Psoas muscle (tissue), 7 donors: ENCODE measurements at regions not wholly inside any gene's neighbourhood (a gene's known extent, or its start where the extent isn't known, plus 50 kb on each side); places are given as distances from the start of the nearest gene placed in this dataset.

Experiments used
- ATAC-seq, 4 donors: fragments of 200-7000 bp; cut with Tn5 transposase; one replicate each; pipeline ENCODE4 v1.9.1; 2020; ENCODE audit warnings: moderate library complexity in 3 of 4, mild to moderate bottlenecking in 2 of 4
- DNase-seq, 2 donors: peaks; one replicate each; pipeline ENCODE4 v3.0.0-alpha.2; 2020
- H3K27ac ChIP-seq: fragments of 200-600 bp; one replicate; pipeline ENCODE4 v1.8.0; 2022
- H3K27me3 ChIP-seq, 3 donors: fragments of 200-600 bp in 1 of 3; one replicate each; pipeline versions ENCODE4 v1.6.1 to v1.8.0; 2013 to 2022; ENCODE audit warnings: low read length in 2 of 3, mild to moderate bottlenecking in 2 of 3, moderate library complexity in 1 of 3; ENCODE audit not compliant: insufficient read depth in 3 of 3
- H3K36me3 ChIP-seq, 2 donors: fragments of 200-600 bp in 1 of 2; one replicate each; pipeline versions ENCODE4 v1.6.1 to v1.8.0; 2013 to 2022; ENCODE audit warnings: low read depth in 1 of 2, mild to moderate bottlenecking in 1 of 2, moderate library complexity in 1 of 2; ENCODE audit not compliant: insufficient read depth in 1 of 2
- H3K4me1 ChIP-seq: fragments of 200-600 bp; one replicate; pipeline ENCODE4 v1.8.0; 2022
- H3K4me3 ChIP-seq: fragments of 200-600 bp; one replicate; pipeline ENCODE4 v1.8.0; 2022; ENCODE audit warnings: mild to moderate bottlenecking
- H3K9me3 ChIP-seq: fragments of 200-600 bp; one replicate; pipeline ENCODE4 v1.8.0; 2022
- WGBS, 3 donors: extraction: QIAGEN DNeasy Blood & Tissue Kit; methylation state at CpG; one replicate each; pipeline versions ENCODE4 v1.1.6 to v1.1.7; 2013; 5-methylcytosine and 5-hydroxymethylcytosine counted together
- intact Hi-C, 2 donors: fragments of 100-400 bp; cut with DNase I; formaldehyde crosslinking; loops; one replicate each; pipeline versions ENCODE4 v1.11.0 to v1.14.2; 2022
- TF ChIP-seq, protein P1 (sequence below): fragments of 200-600 bp; IDR thresholded peaks from one replicate; pipeline ENCODE4 v1.8.0; 2022; ENCODE audit warnings: antibody characterized with exemption
- donor health status: healthy with polysubstance abuse.
- donor health status: DM: no; HTN: no; CAD: no; lungs with moderate emphysema.
- donor health status: Bipolar disorder and iron deficiency.
- donor health status: healthy.
- donor health status: DM: yes; HTN: yes; CAD: no.
- donor health status: DM: no; HTN: no; CAD: no.
- donor health status: DM: yes; HTN: yes; CAD: no.

- Histone ChIP-seq H3K27ac (no peak overlapping the region), H3K4me3 (no peak overlapping the region), H3K4me1 (no peaks in the 10 kb centered on the region), H3K36me3 (no peaks in the 10 kb centered on the region), H3K9me3 (no peaks in the 10 kb centered on the region), H3K27me3 (no peaks in the 10 kb centered on the region)
- no peak for ATAC-seq
- 35 to 42% (median 42%) methylated on average over 2 of the region's 2 CpGs for WGBS, 3 donors
- TF ChIP-seq, protein P1, sequence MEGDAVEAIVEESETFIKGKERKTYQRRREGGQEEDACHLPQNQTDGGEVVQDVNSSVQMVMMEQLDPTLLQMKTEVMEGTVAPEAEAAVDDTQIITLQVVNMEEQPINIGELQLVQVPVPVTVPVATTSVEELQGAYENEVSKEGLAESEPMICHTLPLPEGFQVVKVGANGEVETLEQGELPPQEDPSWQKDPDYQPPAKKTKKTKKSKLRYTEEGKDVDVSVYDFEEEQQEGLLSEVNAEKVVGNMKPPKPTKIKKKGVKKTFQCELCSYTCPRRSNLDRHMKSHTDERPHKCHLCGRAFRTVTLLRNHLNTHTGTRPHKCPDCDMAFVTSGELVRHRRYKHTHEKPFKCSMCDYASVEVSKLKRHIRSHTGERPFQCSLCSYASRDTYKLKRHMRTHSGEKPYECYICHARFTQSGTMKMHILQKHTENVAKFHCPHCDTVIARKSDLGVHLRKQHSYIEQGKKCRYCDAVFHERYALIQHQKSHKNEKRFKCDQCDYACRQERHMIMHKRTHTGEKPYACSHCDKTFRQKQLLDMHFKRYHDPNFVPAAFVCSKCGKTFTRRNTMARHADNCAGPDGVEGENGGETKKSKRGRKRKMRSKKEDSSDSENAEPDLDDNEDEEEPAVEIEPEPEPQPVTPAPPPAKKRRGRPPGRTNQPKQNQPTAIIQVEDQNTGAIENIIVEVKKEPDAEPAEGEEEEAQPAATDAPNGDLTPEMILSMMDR = no peak
- intact Hi-C loops = no loop called here
- no peak for DNase-seq
Measured at GRCh38 chr7:46630031-46630430, 709.0 kb upstream of the IGFBP3 start.

DNA sequence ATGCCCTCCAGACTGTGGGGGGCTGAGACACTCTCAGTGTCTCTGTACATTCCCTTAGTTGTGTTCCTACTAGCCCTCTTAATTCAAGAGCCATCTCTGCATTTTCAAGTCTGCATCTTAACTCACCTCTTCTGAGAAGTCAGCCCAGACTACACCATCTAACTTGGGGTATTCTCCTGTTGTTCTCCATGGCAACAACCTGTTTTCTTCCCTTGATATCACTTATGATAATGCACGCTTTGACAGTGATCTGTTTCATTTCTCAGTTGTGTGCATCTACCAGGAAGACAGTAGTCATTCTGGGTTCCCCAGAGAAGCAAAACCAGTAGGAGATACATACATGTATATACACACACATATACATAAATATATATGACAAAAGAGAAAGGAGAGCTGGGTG lies 707.3 kb upstream of the IGFBP3 start:
- Histone ChIP-seq H3K36me3 (no peaks in the 10 kb centered on the region), H3K9me3 (no peaks in the 10 kb centered on the region), H3K27ac (no peak overlapping the region), H3K4me1 (no peaks in the 10 kb centered on the region), H3K4me3 (no peak overlapping the region), H3K27me3 (no peaks in the 10 kb centered on the region)
- TF ChIP-seq, protein P1 = no peak
- intact Hi-C loops = no loop called here
- DNase-seq = no peak
- 93 to 96% (median 95%) methylated on average over 1 of the region's 1 CpG for WGBS, 3 donors
- ATAC-seq = no peak

- Histone ChIP-seq H3K4me1 (no peaks in the 10 kb centered on the region), H3K27ac (no peak overlapping the region), H3K27me3 (no peaks in the 10 kb centered on the region), H3K36me3 (no peaks in the 10 kb centered on the region), H3K4me3 (no peak overlapping the region), H3K9me3 (no peaks in the 10 kb centered on the region)
- DNase-seq = no peak
- intact Hi-C loops = no loop called here
- 29 to 52% (median 37%) methylated on average over 5 of the region's 5 CpGs for WGBS, 3 donors
- TF ChIP-seq, protein P1 = no peak
- no peak for ATAC-seq
Measured at GRCh38 chr7:46626691-46627310, 705.7 kb upstream of the IGFBP3 start.

GRCh38 chr7:46626261-46626660 lies 705.2 kb upstream of the IGFBP3 start:
- no peaks in the 10 kb centered on the region for H3K36me3 ChIP-seq
- intact Hi-C loops = no loop called here
- H3K9me3 ChIP-seq = no peaks in the 10 kb centered on the region
- H3K27me3 ChIP-seq = no peaks in the 10 kb centered on the region
- 41 to 61% (median 44%) methylated on average over 4 of the region's 4 CpGs for WGBS, 3 donors
- ATAC-seq (no peak), DNase-seq (no peak)
- TF ChIP-seq, protein P1 = no peak
- H3K4me3 ChIP-seq = no peak overlapping the region
- no peak overlapping the region for H3K27ac ChIP-seq
- no peaks in the 10 kb centered on the region for H3K4me1 ChIP-seq

DNA sequence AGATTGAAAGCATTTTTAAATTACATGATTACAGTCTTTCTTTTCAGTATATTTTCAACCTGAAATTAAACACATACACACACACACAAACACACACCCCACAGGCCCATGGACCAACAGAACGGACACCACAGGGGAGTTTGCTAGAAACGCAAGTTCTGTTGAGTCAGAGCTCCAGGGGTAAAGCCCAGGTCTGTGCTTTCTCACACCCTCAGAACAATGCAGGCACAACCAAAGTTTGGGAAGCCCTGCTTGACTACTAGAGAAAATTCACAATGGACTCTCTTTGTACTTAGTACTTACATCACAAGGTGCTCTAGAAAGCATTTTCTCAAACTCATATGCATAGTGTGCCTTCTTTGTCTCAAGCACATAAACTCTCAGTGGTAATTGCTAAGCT lies 704.0 kb upstream of the IGFBP3 start:
- Histone ChIP-seq H3K4me1 (no peaks in the 10 kb centered on the region), H3K4me3 (no peak overlapping the region), H3K9me3 (no peaks in the 10 kb centered on the region), H3K27ac (no peak overlapping the region), H3K27me3 (no peaks in the 10 kb centered on the region), H3K36me3 (no peaks in the 10 kb centered on the region)
- ATAC-seq = no peak
- intact Hi-C loops = no loop called here
- TF ChIP-seq, protein P1 = no peak
- WGBS, 3 donors = 48 to 74% (median 63%) methylated on average over 2 of the region's 2 CpGs
- DNase-seq = no peak
